GM13976 (cell line): ENCODE measurements at regions not wholly inside any gene's neighbourhood (a gene's known extent, or its start where the extent isn't known, plus 50 kb on each side); places are given as distances from the start of the nearest gene placed in this dataset.
"Not testable (repeated sequence)": the region's sequence is repeated elsewhere in the genome, so short reads cannot be mapped to it uniquely, and the experiment has no call there.

Source experiments
- DNase-seq: peaks from one replicate; pipeline ENCODE4 v3.0.0; 2012; ENCODE audit warnings: low spot score
- CTCF ChIP-seq: IDR thresholded peaks from 2 replicates; pipeline ENCODE4 v1.5.1; 2012; ENCODE audit warnings: borderline replicate concordance, mild to moderate bottlenecking; ENCODE audit not compliant: insufficient read depth; ENCODE audit errors: extremely low read depth, missing control alignments, control extremely low read depth
- in situ Hi-C: fragments of 300-500 bp; cut with MboI; formaldehyde crosslinking; loops from one replicate; pipeline ENCODE4 v1.12.0; 2022; ENCODE audit warnings: low sequenced_read_pairs, mixed read lengths, inconsistent platforms; ENCODE audit not compliant: unreplicated experiment

DNA sequence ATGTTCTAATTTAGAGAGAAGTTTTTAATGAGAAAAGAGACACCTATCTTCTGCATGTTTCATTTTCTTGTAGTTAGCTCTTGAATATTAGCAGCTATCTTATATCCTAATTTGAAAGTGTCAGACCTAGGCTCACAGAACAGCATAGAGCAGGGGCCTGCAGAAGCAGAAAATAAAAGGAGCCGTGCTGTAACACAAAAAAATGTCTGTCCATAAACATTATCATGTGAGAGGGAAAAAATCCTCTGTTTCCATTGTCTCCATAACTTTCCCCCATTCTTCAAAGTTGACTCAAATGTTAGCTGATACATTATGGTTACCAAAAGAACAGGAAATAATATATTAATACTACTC is 329.2 kb upstream of the EPHA5 start:
- in situ Hi-C loops, result no loop called here
- TF ChIP-seq CTCF, result no peak
- no peak for DNase-seq

GRCh38 chr4:65998807-65999517 is 328.7 kb upstream of the EPHA5 start:
- in situ Hi-C loops, DNase-seq: not testable (repeated sequence)

DNA sequence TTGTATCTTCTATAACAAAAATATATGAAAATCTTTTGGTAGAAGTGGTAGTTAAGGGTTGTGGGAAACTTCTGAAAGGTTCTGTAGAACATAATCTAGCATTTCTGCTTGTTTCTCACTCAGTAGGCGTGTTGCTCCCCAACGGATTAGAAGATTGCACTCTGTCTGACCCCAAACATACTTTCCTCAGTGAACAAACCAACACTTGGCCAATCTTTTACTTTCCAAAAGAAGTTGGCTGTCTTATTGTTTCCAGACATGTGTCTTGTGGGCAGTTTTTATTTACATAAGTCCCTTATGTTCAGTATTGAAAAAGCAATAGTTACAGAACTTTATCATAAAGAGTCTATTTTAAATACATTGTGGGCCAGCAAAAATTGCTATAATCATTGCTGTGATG is 312.8 kb upstream of the EPHA5 start:
- no peak for TF ChIP-seq CTCF
- in situ Hi-C loops, result no loop called here
- DNase-seq, result no peak

GRCh38 chr4:65976287-65976686 is 306.0 kb upstream of the EPHA5 start:
- in situ Hi-C loops, result no loop called here
- TF ChIP-seq CTCF, result no peak
- no peak for DNase-seq

- DNase-seq, result no peak
- in situ Hi-C loops, result no loop called here
- TF ChIP-seq CTCF, result no peak
These were observed 302.9 kb upstream of the EPHA5 start for GRCh38 chr4:65973186-65973585.

- in situ Hi-C loops, result no loop called here
- TF ChIP-seq CTCF, result no peak
- no peak for DNase-seq
These were observed 301.4 kb upstream of the EPHA5 start for GRCh38 chr4:65971686-65972085.

DNA sequence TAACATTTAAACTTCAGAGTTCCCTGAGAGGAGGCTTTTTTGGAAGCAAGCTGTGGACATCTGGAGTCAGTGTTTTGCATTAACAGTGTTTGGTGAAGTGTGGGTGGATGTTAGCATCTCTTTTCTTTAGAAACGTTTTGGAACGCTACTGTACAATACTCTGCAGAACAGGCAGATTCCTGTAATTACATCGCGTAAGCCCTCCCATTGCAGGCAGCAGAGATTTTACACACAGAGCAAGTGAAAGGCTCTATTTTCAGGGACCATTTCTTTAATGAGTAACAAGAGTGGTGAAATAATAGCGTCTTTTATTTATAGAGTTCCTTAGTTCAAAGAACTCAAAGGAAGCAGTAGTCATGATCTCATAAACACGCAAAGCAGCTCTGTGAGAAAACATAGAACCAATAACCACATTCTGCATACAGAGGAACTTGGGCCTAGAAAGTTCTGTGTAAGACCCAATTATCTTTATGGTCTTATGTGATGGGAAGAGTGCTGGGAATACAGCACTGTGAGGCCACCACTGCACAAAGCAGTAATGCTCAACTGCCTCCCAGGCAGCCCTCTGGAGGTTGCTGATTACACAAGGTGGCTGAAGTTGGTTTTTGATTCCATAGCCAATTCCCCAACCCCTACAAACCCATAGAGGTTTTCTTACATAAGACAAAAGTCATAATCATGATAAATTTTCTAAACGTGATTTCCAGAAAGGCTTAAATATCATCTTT is 298.7 kb upstream of the EPHA5 start:
- TF ChIP-seq CTCF, result no peak
- in situ Hi-C loops, result no loop called here

More for the DNA sequence above, 298.7 kb upstream of the EPHA5 start:
- no peak for DNase-seq
